Keratinocyte (primary cell): ENCODE measurements at regions not wholly inside any gene's neighbourhood (a gene's known extent, or its start where the extent isn't known, plus 50 kb on each side); places are given as distances from the start of the nearest gene placed in this dataset.

Experiments used
- DNase-seq: peaks from one replicate; pipeline ENCODE4 v3.0.0-alpha.2; 2011; ENCODE audit warnings: low read depth, missing footprints, low spot score
- FAIRE-seq: peaks from 2 replicates; lab custom pipeline; 2011; peaks lifted over from hg19 to GRCh38; lab: Jason Lieb, UNC
- H2AFZ ChIP-seq: 2 replicates; pipeline ENCODE4 v1.6.0; 2012; ENCODE audit warnings: low read length, control low read depth, inconsistent platforms; ENCODE audit not compliant: control insufficient read depth
- H3K27ac ChIP-seq: 2 replicates; pipeline ENCODE4 v1.5.1; 2011; ENCODE audit warnings: low read length; ENCODE audit not compliant: control insufficient read depth, insufficient read depth
- H3K27me3 ChIP-seq: 3 replicates; pipeline ENCODE4 v1.6.0; 2011; ENCODE audit warnings: low read length; ENCODE audit not compliant: control insufficient read depth, insufficient read depth; ENCODE audit errors: extremely low read depth
- H3K36me3 ChIP-seq, 2 experiments: 2 replicates in 1 of 2; 3 replicates in 1 of 2; pipeline ENCODE4 v1.5.1; 2011; ENCODE audit warnings: low read length in 2 of 2, mild to moderate bottlenecking in 1 of 2; ENCODE audit not compliant: control insufficient read depth in 2 of 2, insufficient read depth in 2 of 2; ENCODE audit errors: extremely low read depth in 1 of 2
- H3K4me1 ChIP-seq: 3 replicates; pipeline ENCODE4 v1.5.1; 2011; ENCODE audit warnings: low read length; ENCODE audit not compliant: control insufficient read depth, insufficient read depth; ENCODE audit errors: extremely low read depth
- H3K4me2 ChIP-seq: 3 replicates; pipeline ENCODE4 v1.6.0; 2011; ENCODE audit warnings: low read depth, low read length; ENCODE audit not compliant: control insufficient read depth, insufficient read depth; ENCODE audit errors: extremely low read depth
- H3K4me3 ChIP-seq, 3 experiments: fragments of 200-600 bp in 1 of 3; sonication (generic) in 1 of 3; 2 replicates in 2 of 3; 3 replicates in 1 of 3; pipeline ENCODE4 v1.5.1; 2011 to 2016; ENCODE audit warnings: low read length in 3 of 3, mild to moderate bottlenecking in 3 of 3, control low read depth in 2 of 3, inconsistent platforms in 1 of 3, low read depth in 1 of 3, mixed read lengths in 1 of 3, mixed run types in 1 of 3, moderate library complexity in 1 of 3; ENCODE audit not compliant: control insufficient read depth in 2 of 3, insufficient read depth in 2 of 3; ENCODE audit errors: extremely low read depth in 1 of 3
- H3K79me2 ChIP-seq: 2 replicates; pipeline ENCODE4 v1.6.0; 2012; ENCODE audit warnings: low read length; ENCODE audit not compliant: control insufficient read depth, insufficient read depth
- H3K9ac ChIP-seq: 3 replicates; pipeline ENCODE4 v1.6.0; 2011; ENCODE audit warnings: low read length; ENCODE audit not compliant: control insufficient read depth, insufficient read depth; ENCODE audit errors: extremely low read depth
- H3K9me1 ChIP-seq: 3 replicates; pipeline ENCODE4 v1.6.0; 2011; ENCODE audit warnings: low read length; ENCODE audit not compliant: control insufficient read depth, insufficient read depth; ENCODE audit errors: extremely low read depth
- H3K9me3 ChIP-seq: 2 replicates; pipeline ENCODE4 v1.5.1; 2012; ENCODE audit warnings: low read depth, low read length; ENCODE audit not compliant: control insufficient read depth
- H4K20me1 ChIP-seq: 3 replicates; pipeline ENCODE4 v1.6.0; 2011; ENCODE audit warnings: low read length; ENCODE audit not compliant: control insufficient read depth, insufficient read depth; ENCODE audit errors: extremely low read depth
- EZH2 ChIP-seq: IDR thresholded peaks from one replicate; pipeline ENCODE4 v1.6.1; 2012; ENCODE audit warnings: inconsistent platforms, mild to moderate bottlenecking, low read length, moderate library complexity
- dilution Hi-C: fragments of 300-500 bp; cut with MboI; formaldehyde crosslinking; loops from one replicate; pipeline ENCODE4 v1.7.0; 2020; ENCODE audit warnings: low sequenced_read_pairs; ENCODE audit not compliant: extremely low pct_ligation_motif_present
- TF ChIP-seq, protein P1 (sequence below), 3 experiments: IDR thresholded peaks in 1 of 3; conservative IDR thresholded peaks in 1 of 3; optimal IDR thresholded peaks in 1 of 3; 2 replicates in 2 of 3; 3 replicates in 1 of 3; pipeline versions ENCODE3 to v1.5.1; 2011; ENCODE audit warnings: low read length in 3 of 3, mild to moderate bottlenecking in 3 of 3, moderate library complexity in 2 of 3, control low read depth in 1 of 3, inconsistent platforms in 1 of 3; ENCODE audit not compliant: insufficient read depth in 2 of 3; ENCODE audit errors: extremely low read depth in 1 of 3

DNA sequence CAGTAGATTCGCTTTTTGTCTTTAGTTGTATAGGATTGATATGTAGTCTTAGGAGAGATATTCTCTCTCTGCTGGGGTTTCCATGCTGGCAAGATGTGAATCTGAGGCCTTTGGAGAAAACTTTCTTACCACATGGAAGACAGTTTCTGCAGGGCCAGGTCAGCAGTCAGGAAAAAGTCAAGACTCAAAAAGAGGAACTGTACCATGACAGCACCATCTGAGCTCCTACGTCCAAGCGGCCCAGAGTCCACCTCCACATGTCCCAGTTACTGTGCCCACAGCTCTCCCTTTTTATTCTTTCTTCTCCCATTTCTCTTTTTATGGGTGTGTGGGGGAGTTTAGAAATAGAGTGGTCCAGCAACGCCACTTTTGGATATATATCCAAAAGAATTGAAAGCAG is 172.0 kb downstream of the MTHFS start:
- FAIRE-seq (no peak), DNase-seq (no peak)
- Histone ChIP-seq H3K27ac (no peak overlapping the region), H3K9me3 (no peaks in the 10 kb centered on the region), H3K4me3 (no peak overlapping the region), H3K36me3 (no peaks in the 10 kb centered on the region), H3K27me3 (no peaks in the 10 kb centered on the region), H3K9ac (no peak overlapping the region), H2AFZ (no peak overlapping the region), H3K9me1 (no peaks in the 10 kb centered on the region), H3K79me2 (no peaks in the 10 kb centered on the region), H3K4me2 (no peak overlapping the region), H4K20me1 (no peaks in the 10 kb centered on the region), H3K4me1 (no peaks in the 10 kb centered on the region)
- dilution Hi-C loops = no loop called here
- TF ChIP-seq EZH2 = no peak
- TF ChIP-seq, protein P1, sequence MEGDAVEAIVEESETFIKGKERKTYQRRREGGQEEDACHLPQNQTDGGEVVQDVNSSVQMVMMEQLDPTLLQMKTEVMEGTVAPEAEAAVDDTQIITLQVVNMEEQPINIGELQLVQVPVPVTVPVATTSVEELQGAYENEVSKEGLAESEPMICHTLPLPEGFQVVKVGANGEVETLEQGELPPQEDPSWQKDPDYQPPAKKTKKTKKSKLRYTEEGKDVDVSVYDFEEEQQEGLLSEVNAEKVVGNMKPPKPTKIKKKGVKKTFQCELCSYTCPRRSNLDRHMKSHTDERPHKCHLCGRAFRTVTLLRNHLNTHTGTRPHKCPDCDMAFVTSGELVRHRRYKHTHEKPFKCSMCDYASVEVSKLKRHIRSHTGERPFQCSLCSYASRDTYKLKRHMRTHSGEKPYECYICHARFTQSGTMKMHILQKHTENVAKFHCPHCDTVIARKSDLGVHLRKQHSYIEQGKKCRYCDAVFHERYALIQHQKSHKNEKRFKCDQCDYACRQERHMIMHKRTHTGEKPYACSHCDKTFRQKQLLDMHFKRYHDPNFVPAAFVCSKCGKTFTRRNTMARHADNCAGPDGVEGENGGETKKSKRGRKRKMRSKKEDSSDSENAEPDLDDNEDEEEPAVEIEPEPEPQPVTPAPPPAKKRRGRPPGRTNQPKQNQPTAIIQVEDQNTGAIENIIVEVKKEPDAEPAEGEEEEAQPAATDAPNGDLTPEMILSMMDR (optimal IDR thresholded peaks at IDR 0.05 in 1 of 3, IDR thresholded peaks at IDR 0.05 in 1 of 3, conservative IDR thresholded peaks at IDR 0.05 in 1 of 3; ENCODE audit: extremely low read depth in 1 of 3, insufficient read depth in 2 of 3, low read length in 3 of 3) = no peak

DNA sequence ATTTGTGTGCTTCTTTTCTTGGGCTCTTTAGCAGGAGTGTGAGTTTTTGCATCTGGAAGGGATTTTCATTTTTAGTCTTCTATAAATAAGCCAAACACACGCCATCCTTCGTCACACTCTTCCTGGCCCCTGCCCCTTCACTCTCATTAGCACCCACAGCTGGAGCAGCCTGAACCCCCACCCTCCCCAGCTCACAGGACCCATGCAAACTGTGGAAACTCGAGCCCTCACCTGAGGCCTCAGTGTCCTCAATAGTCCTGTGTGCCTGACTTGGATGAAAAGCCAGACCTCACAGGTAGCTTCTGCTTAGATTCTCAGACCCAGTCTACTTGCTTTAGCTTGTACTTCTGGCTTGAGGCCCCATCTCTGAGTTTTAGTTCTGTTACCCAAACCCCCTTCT is 167.9 kb downstream of the MTHFS start:
- TF ChIP-seq, protein P1 (optimal IDR thresholded peaks at IDR 0.05 in 1 of 3, IDR thresholded peaks at IDR 0.05 in 1 of 3, conservative IDR thresholded peaks at IDR 0.05 in 1 of 3; ENCODE audit: extremely low read depth in 1 of 3, insufficient read depth in 2 of 3, low read length in 3 of 3) = no peak
- no peak for TF ChIP-seq EZH2
- Histone ChIP-seq H3K9ac (no peak overlapping the region), H3K79me2 (no peaks in the 10 kb centered on the region), H3K4me2 (no peak overlapping the region), H3K9me3 (no peaks in the 10 kb centered on the region), H2AFZ (no peak overlapping the region), H4K20me1 (no peaks in the 10 kb centered on the region), H3K27ac (no peak overlapping the region), H3K4me1 (no peaks in the 10 kb centered on the region), H3K36me3 (no peaks in the 10 kb centered on the region), H3K4me3 (no peak overlapping the region), H3K9me1 (no peaks in the 10 kb centered on the region), H3K27me3 (no peaks in the 10 kb centered on the region)
- dilution Hi-C loops = no loop called here
- DNase-seq (no peak), FAIRE-seq (no peak)
